ENCODE measurements at regions not wholly inside any gene's neighbourhood (a gene's known extent, or its start where the extent isn't known, plus 50 kb on each side); places are given as distances from the start of the nearest gene placed in this dataset.

GRCh38 chr14:40601063-40601462 lies 1005.6 kb upstream of the LRFN5 start:
- TF ChIP-seq POLR2A (IDR thresholded peaks at IDR 0.05) = no peak
- TF ChIP-seq CTCF (IDR thresholded peaks at IDR 0.05 in 8 of 11, conservative IDR thresholded peaks at IDR 0.05 in 3 of 11) = no peak
- TF ChIP-seq POLR2AphosphoS5 (IDR thresholded peaks at IDR 0.05) = no peak
